Ishikawa (cell line): ENCODE measurements at regions not wholly inside any gene's neighbourhood (a gene's known extent, or its start where the extent isn't known, plus 50 kb on each side); places are given as distances from the start of the nearest gene placed in this dataset.

ENCODE experiments used
- CEBPB ChIP-seq: IDR thresholded peaks from 2 replicates; pipeline ENCODE4 v1.6.1; 2012
- CREB1 ChIP-seq: IDR thresholded peaks from 2 replicates; pipeline ENCODE4 v1.6.1; 2012; ENCODE audit warnings: low read depth
- TCF12 ChIP-seq: IDR thresholded peaks from 2 replicates; pipeline ENCODE4 v1.6.1; 2012; ENCODE audit warnings: low read depth
- TF ChIP-seq, protein P1 (sequence below): IDR thresholded peaks from 2 replicates; pipeline ENCODE4 v1.6.1; 2012; ENCODE audit warnings: low read depth, mild to moderate bottlenecking

DNA sequence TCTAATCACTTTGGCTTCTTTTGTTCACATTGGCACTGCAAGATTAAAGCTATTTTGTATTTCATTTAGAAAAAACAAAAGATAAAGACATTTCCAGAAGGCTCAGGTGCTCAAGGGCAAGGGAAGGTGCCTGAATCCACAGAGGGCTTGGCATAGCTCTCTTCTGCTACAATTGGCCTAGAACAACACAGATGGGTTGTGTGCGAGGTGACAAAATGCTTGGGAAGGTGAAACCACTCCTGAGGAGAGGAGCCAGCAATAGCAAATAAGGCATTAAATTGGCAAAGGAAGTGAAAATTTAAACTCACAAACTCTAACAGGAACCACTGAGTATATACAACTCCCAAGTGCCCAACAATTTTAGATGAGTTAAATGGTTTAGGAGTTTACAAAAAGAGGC is 1290.4 kb upstream of the CHAC2 start:
- TF ChIP-seq, protein P1, sequence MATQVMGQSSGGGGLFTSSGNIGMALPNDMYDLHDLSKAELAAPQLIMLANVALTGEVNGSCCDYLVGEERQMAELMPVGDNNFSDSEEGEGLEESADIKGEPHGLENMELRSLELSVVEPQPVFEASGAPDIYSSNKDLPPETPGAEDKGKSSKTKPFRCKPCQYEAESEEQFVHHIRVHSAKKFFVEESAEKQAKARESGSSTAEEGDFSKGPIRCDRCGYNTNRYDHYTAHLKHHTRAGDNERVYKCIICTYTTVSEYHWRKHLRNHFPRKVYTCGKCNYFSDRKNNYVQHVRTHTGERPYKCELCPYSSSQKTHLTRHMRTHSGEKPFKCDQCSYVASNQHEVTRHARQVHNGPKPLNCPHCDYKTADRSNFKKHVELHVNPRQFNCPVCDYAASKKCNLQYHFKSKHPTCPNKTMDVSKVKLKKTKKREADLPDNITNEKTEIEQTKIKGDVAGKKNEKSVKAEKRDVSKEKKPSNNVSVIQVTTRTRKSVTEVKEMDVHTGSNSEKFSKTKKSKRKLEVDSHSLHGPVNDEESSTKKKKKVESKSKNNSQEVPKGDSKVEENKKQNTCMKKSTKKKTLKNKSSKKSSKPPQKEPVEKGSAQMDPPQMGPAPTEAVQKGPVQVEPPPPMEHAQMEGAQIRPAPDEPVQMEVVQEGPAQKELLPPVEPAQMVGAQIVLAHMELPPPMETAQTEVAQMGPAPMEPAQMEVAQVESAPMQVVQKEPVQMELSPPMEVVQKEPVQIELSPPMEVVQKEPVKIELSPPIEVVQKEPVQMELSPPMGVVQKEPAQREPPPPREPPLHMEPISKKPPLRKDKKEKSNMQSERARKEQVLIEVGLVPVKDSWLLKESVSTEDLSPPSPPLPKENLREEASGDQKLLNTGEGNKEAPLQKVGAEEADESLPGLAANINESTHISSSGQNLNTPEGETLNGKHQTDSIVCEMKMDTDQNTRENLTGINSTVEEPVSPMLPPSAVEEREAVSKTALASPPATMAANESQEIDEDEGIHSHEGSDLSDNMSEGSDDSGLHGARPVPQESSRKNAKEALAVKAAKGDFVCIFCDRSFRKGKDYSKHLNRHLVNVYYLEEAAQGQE, result no peak
- TF ChIP-seq CEBPB (no peak), CREB1 (no peak), TCF12 (no peak)
